GM23338 (cell line): ENCODE measurements at regions not wholly inside any gene's neighbourhood (a gene's known extent, or its start where the extent isn't known, plus 50 kb on each side); places are given as distances from the start of the nearest gene placed in this dataset.

Experiments
- ATAC-seq: fragments of 200-7000 bp; cut with Tn5 transposase; 3 replicates; pipeline ENCODE4 v1.9.1; 2020
- DNase-seq: peaks from one replicate; pipeline ENCODE4 v3.0.0-alpha.2; 2015; ENCODE audit warnings: low spot score
- H2AFZ ChIP-seq: fragments of 200-600 bp; sonication (generic); 2 replicates; pipeline ENCODE4 v1.8.0; 2016; ENCODE audit warnings: antibody characterized with exemption, mild to moderate bottlenecking, moderate library complexity
- H3F3A ChIP-seq: fragments of 200-600 bp; sonication (generic); replicated peaks from 2 replicates; pipeline ENCODE4 v1.8.0; 2017; ENCODE audit warnings: antibody characterized with exemption, mixed run types, low read depth
- H3K27ac ChIP-seq: fragments of 200-600 bp; sonication (generic); 2 replicates; pipeline ENCODE4 v1.6.1; 2016; ENCODE audit warnings: low read depth
- H3K27me3 ChIP-seq: fragments of 200-600 bp; sonication (generic); 2 replicates; pipeline ENCODE4 v1.8.0; 2016; ENCODE audit warnings: mild to moderate bottlenecking, mixed run types, moderate library complexity; ENCODE audit not compliant: insufficient read depth
- H3K36me3 ChIP-seq: fragments of 200-600 bp; sonication (generic); 2 replicates; pipeline ENCODE4 v1.8.0; 2016; ENCODE audit warnings: mild to moderate bottlenecking; ENCODE audit not compliant: insufficient read depth
- H3K4me1 ChIP-seq: fragments of 200-600 bp; sonication (generic); 2 replicates; pipeline ENCODE4 v1.8.0; 2016; ENCODE audit warnings: mild to moderate bottlenecking, moderate library complexity; ENCODE audit not compliant: insufficient read depth
- H3K4me2 ChIP-seq: fragments of 200-600 bp; sonication (generic); 2 replicates; pipeline ENCODE4 v1.7.1; 2017; ENCODE audit warnings: mixed run types
- H3K4me3 ChIP-seq: fragments of 200-600 bp; sonication (generic); 2 replicates; pipeline ENCODE4 v1.6.1; 2016; ENCODE audit warnings: mixed run types
- H3K79me2 ChIP-seq: fragments of 200-600 bp; sonication (generic); replicated peaks from 2 replicates; pipeline ENCODE4 v1.8.0; 2017; ENCODE audit warnings: mild to moderate bottlenecking; ENCODE audit not compliant: insufficient read depth
- H3K9me2 ChIP-seq: fragments of 200-600 bp; sonication (generic); 2 replicates; pipeline ENCODE4 v1.8.0; 2017; ENCODE audit not compliant: insufficient read depth
- H4K20me1 ChIP-seq: fragments of 200-600 bp; sonication (generic); replicated peaks from 2 replicates; pipeline ENCODE4 v1.8.0; 2017; ENCODE audit warnings: mild to moderate bottlenecking; ENCODE audit not compliant: insufficient read depth
- H3K27ac Mint-ChIP-seq: 2 replicates; pipeline ENCODE4 v1.8.0; 2020; ENCODE audit warnings: inconsistent platforms, mild to moderate bottlenecking, moderate library complexity, mixed read lengths
- H3K27me3 Mint-ChIP-seq: 3 replicates; pipeline ENCODE4 v1.8.0; 2022; ENCODE audit warnings: low read depth, mild to moderate bottlenecking, moderate library complexity, mixed read lengths, inconsistent platforms; ENCODE audit not compliant: insufficient read depth, poor library complexity
- H3K36me3 Mint-ChIP-seq: 3 replicates; pipeline ENCODE4 v1.8.0; 2021; ENCODE audit warnings: low read depth, mild to moderate bottlenecking, inconsistent platforms, moderate library complexity, mixed read lengths
- H3K4me1 Mint-ChIP-seq: 3 replicates; pipeline ENCODE4 v1.8.0; 2020; ENCODE audit warnings: mild to moderate bottlenecking, inconsistent platforms, mixed read lengths
- H3K4me3 Mint-ChIP-seq: 3 replicates; pipeline ENCODE4 v1.8.0; 2021; ENCODE audit warnings: moderate library complexity, mild to moderate bottlenecking, inconsistent platforms, mixed read lengths
- H3K9me3 Mint-ChIP-seq: 3 replicates; pipeline ENCODE4 v1.8.0; 2020; ENCODE audit warnings: moderate library complexity, mild to moderate bottlenecking, inconsistent platforms, mixed read lengths
- CREB1 ChIP-seq: fragments of 250-450 bp; sonication (Bioruptor Pico); IDR thresholded peaks from 2 replicates; pipeline ENCODE4 v1.5.0; 2020; ENCODE audit warnings: low read depth, mild to moderate bottlenecking, moderate library complexity
- CTCF ChIP-seq, 2 experiments: fragments of 200-600 bp in 1 of 2; sonication (generic) in 1 of 2; conservative IDR thresholded peaks; 2 replicates each; pipeline versions ENCODE4 v1.5.1 to v1.6.1; 2016 to 2017; ENCODE audit warnings: antibody characterized with exemption in 2 of 2, low read depth in 2 of 2, mild to moderate bottlenecking in 2 of 2, moderate library complexity in 1 of 2
- ETS1 ChIP-seq: IDR thresholded peaks from 2 replicates; pipeline ENCODE4 v1.6.1; 2016; ENCODE audit warnings: antibody characterized with exemption
- EZH2 ChIP-seq: fragments of 200-600 bp; sonication (generic); IDR thresholded peaks from one replicate; pipeline ENCODE4 v1.8.0; 2017; ENCODE audit warnings: antibody characterized with exemption, mild to moderate bottlenecking, low read depth; ENCODE audit not compliant: unreplicated experiment
- EZH2phosphoT487 ChIP-seq: fragments of 200-600 bp; sonication (generic); IDR thresholded peaks from one replicate; pipeline ENCODE4 v1.8.1; 2018; ENCODE audit warnings: antibody characterized with exemption; ENCODE audit not compliant: unreplicated experiment
- JUNB ChIP-seq: IDR thresholded peaks from one replicate; pipeline ENCODE4 v1.6.1; 2016; ENCODE audit warnings: antibody characterized with exemption; ENCODE audit not compliant: unreplicated experiment
- NANOG ChIP-seq: IDR thresholded peaks from 2 replicates; pipeline ENCODE4 v1.6.1; 2016; ENCODE audit warnings: antibody characterized with exemption, borderline replicate concordance
- POLR2AphosphoS5 ChIP-seq: IDR thresholded peaks from 2 replicates; pipeline ENCODE4 v1.6.1; 2016; ENCODE audit warnings: antibody characterized with exemption, low read depth
- REST ChIP-seq: IDR thresholded peaks from one replicate; pipeline ENCODE4 v1.6.1; 2018; ENCODE audit warnings: antibody characterized with exemption; ENCODE audit not compliant: unreplicated experiment
- STAT1 ChIP-seq: IDR thresholded peaks from one replicate; pipeline ENCODE4 v1.6.1; 2016; ENCODE audit warnings: antibody characterized with exemption; ENCODE audit not compliant: unreplicated experiment
- ZNF114 ChIP-seq: fragments of 250-450 bp; sonication (Bioruptor Pico); IDR thresholded peaks from 2 replicates; pipeline ENCODE4 v1.5.0; 2020; ENCODE audit warnings: mild to moderate bottlenecking, moderate library complexity
- ZNF331 ChIP-seq: fragments of 250-450 bp; sonication (Bioruptor Pico); IDR thresholded peaks from 2 replicates; pipeline ENCODE4 v1.5.0; 2020; ENCODE audit warnings: low read depth, mild to moderate bottlenecking, moderate library complexity
- ZNF462 ChIP-seq: fragments of 250-450 bp; sonication (Bioruptor Pico); IDR thresholded peaks from 2 replicates; pipeline ENCODE4 v1.5.0; 2020; ENCODE audit warnings: mild to moderate bottlenecking, moderate library complexity

- TF ChIP-seq ZNF462 (CRISPR knock-in tag) (no peak), ZNF114 (CRISPR knock-in tag) (no peak), ETS1 (no peak), CREB1 (CRISPR knock-in tag) (no peak), ZNF331 (no peak), EZH2phosphoT487 (no peak), STAT1 (no peak), EZH2 (no peak), JUNB (no peak), CTCF (conservative IDR thresholded peaks at IDR 0.05; ENCODE audit: low read depth in 2 of 2) (no peak), POLR2AphosphoS5 (no peak), NANOG (no peak), REST (no peak)
- no peaks in the 10 kb centered on the region for H3K4me1 ChIP-seq
- no peak overlapping the region for H3K4me3 Mint-ChIP-seq
- H3K36me3 Mint-ChIP-seq, result no peaks in the 10 kb centered on the region
- ATAC-seq, result no peak
- H3K4me2 ChIP-seq, result no peak overlapping the region
- DNase-seq, result no peak
- H3K9me2 ChIP-seq, result no peaks in the 10 kb centered on the region
- H3K4me1 Mint-ChIP-seq, result no peaks in the 10 kb centered on the region
- H3F3A ChIP-seq, result no peaks in the 10 kb centered on the region
- H3K4me3 ChIP-seq, result no peak overlapping the region
- no peak overlapping the region for H2AFZ ChIP-seq
- H3K79me2 ChIP-seq, result no peaks in the 10 kb centered on the region
- no peak overlapping the region for H3K27ac Mint-ChIP-seq
- peaks cover 1% of the 10 kb centered on the region for H3K27me3 Mint-ChIP-seq
- no peaks in the 10 kb centered on the region for H3K9me3 Mint-ChIP-seq
- no peaks in the 10 kb centered on the region for H3K36me3 ChIP-seq
- H4K20me1 ChIP-seq, result no peaks in the 10 kb centered on the region
- H3K27me3 ChIP-seq, result no peaks in the 10 kb centered on the region
- no peak overlapping the region for H3K27ac ChIP-seq
Measured at GRCh38 chr21:20377250-20377649, 621.0 kb upstream of the NCAM2 start.
